H1 (cell line): ENCODE measurements at regions not wholly inside any gene's neighbourhood (a gene's known extent, or its start where the extent isn't known, plus 50 kb on each side); places are given as distances from the start of the nearest gene placed in this dataset.

ENCODE experiments used
- ASH2L ChIP-seq: fragments of 200-600, 300-600 bp; sonication (generic); IDR thresholded peaks from one replicate; pipeline ENCODE4 v1.7.1; 2017; ENCODE audit warnings: low read length
- BCL11A ChIP-seq, 2 experiments: IDR thresholded peaks; one replicate each; pipeline ENCODE4 v1.6.1; 2011; ENCODE audit warnings: low read depth in 2 of 2, low read length in 2 of 2, mild to moderate bottlenecking in 2 of 2
- CBX8 ChIP-seq: fragments of 300-800, 300-1000 bp; sonication (generic); IDR thresholded peaks from 2 replicates; pipeline ENCODE4 v1.7.1; 2016; ENCODE audit warnings: low read depth, low read length, borderline replicate concordance
- GTF2F1 ChIP-seq: IDR thresholded peaks from 2 replicates; pipeline ENCODE4 v1.6.1; 2012; ENCODE audit warnings: low read depth, low read length, improper control_type of control experiment, borderline replicate concordance
- KDM5A ChIP-seq: fragments of 200-600 bp; IDR thresholded peaks from 2 replicates; pipeline ENCODE4 v1.7.1; 2012; ENCODE audit warnings: mild to moderate bottlenecking, low read length, inconsistent platforms, mixed read lengths
- RNF2 ChIP-seq: fragments of 200-900, 300-1000 bp; sonication (generic); IDR thresholded peaks from 2 replicates; pipeline ENCODE4 v1.7.1; 2016; ENCODE audit warnings: borderline replicate concordance, low read depth, mild to moderate bottlenecking, antibody characterized with exemption, low read length; ENCODE audit not compliant: poor library complexity, severe bottlenecking; ENCODE audit errors: missing control alignments
- SP1 ChIP-seq: IDR thresholded peaks from 2 replicates; pipeline ENCODE4 v1.6.1; 2011; ENCODE audit warnings: low read depth, low read length
- TF ChIP-seq, protein P1 (sequence below), 3 experiments: IDR thresholded peaks; 1 replicate in 2 of 3; 2 replicates in 1 of 3; pipeline versions ENCODE4 v1.5.1 to v1.6.1; 2011; ENCODE audit warnings: low read length in 3 of 3, mild to moderate bottlenecking in 3 of 3, inconsistent platforms in 2 of 3, low read depth in 1 of 3, moderate library complexity in 1 of 3; ENCODE audit not compliant: insufficient read depth in 1 of 3; ENCODE audit errors: control extremely low read depth in 1 of 3
- TF ChIP-seq, protein P2 (sequence below): IDR thresholded peaks from 2 replicates; pipeline ENCODE4 v1.6.1; 2011; ENCODE audit warnings: low read depth, mild to moderate bottlenecking, low read length; ENCODE audit not compliant: insufficient read depth

GRCh38 chr10:124288486-124288885 lies 130.2 kb downstream of the OAT start (continued):
- TF ChIP-seq, protein P1, sequence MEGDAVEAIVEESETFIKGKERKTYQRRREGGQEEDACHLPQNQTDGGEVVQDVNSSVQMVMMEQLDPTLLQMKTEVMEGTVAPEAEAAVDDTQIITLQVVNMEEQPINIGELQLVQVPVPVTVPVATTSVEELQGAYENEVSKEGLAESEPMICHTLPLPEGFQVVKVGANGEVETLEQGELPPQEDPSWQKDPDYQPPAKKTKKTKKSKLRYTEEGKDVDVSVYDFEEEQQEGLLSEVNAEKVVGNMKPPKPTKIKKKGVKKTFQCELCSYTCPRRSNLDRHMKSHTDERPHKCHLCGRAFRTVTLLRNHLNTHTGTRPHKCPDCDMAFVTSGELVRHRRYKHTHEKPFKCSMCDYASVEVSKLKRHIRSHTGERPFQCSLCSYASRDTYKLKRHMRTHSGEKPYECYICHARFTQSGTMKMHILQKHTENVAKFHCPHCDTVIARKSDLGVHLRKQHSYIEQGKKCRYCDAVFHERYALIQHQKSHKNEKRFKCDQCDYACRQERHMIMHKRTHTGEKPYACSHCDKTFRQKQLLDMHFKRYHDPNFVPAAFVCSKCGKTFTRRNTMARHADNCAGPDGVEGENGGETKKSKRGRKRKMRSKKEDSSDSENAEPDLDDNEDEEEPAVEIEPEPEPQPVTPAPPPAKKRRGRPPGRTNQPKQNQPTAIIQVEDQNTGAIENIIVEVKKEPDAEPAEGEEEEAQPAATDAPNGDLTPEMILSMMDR (IDR thresholded peaks at IDR 0.05; ENCODE audit: control extremely low read depth in 1 of 3, insufficient read depth in 1 of 3, low read depth in 1 of 3, low read length in 3 of 3) = no peak
- TF ChIP-seq KDM5A (no peak), CBX8 (no peak), RNF2 (no peak), SP1 (no peak), ASH2L (no peak), GTF2F1 (no peak), BCL11A (IDR thresholded peaks at IDR 0.05; ENCODE audit: low read depth in 2 of 2, low read length in 2 of 2) (no peak)
- TF ChIP-seq, protein P2, sequence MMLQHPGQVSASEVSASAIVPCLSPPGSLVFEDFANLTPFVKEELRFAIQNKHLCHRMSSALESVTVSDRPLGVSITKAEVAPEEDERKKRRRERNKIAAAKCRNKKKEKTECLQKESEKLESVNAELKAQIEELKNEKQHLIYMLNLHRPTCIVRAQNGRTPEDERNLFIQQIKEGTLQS = no peak
